T follicular helper cell (primary cell): ENCODE measurements at regions not wholly inside any gene's neighbourhood (a gene's known extent, or its start where the extent isn't known, plus 50 kb on each side); places are given as distances from the start of the nearest gene placed in this dataset.
"Not testable (repeated sequence)": the region's sequence is repeated elsewhere in the genome, so short reads cannot be mapped to it uniquely, and the experiment has no call there.

Source experiments
- DNase-seq: peaks from one replicate; pipeline ENCODE4 v3.0.0-alpha.2; 2020; ENCODE audit warnings: low read depth

DNA sequence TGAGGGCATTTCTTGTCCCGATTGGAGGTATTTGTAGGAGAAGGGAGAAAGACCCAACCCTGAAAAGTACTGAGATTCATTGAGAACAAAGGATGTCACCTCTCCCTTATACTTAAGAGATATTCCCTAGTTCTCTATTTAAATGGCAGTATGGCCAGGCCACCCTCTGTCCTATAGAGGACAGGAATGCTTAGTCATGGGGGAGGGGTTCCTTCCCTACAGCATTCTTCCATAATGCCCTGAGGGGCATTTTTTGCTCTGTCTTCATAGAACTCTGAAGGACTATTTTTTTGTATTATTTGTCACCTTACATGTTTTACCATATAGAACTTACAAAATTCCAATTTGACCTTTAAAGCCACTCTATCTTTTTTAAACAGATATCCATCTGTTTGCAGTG lies 176.3 kb downstream of the TMEM161B start:
- DNase-seq, result no peak

- no peak for DNase-seq
Observed at GRCh38 chr5:88090506-88090905, 178.1 kb downstream of the TMEM161B start.

GRCh38 chr5:88089719-88090390 lies 178.8 kb downstream of the TMEM161B start:
- no peak for DNase-seq

GRCh38 chr5:88085462-88085861 lies 183.2 kb downstream of the TMEM161B start:
- no peak for DNase-seq

GRCh38 chr5:88081877-88082276 lies 186.8 kb downstream of the TMEM161B start:
- no peak for DNase-seq

GRCh38 chr5:88063813-88064212 lies 204.8 kb downstream of the TMEM161B start:
- no peak for DNase-seq

- no peak for DNase-seq
Observed at GRCh38 chr5:88060194-88060593, 208.5 kb downstream of the TMEM161B start.

- DNase-seq, result no peak
Observed at GRCh38 chr5:88058625-88059024, 210.0 kb downstream of the TMEM161B start.

- DNase-seq, result not testable (repeated sequence)
Observed at GRCh38 chr5:88052468-88052867, 216.2 kb downstream of the TMEM161B start.

- DNase-seq, result no peak
Observed at GRCh38 chr5:88051148-88051547, 217.5 kb downstream of the TMEM161B start.

- DNase-seq, result no peak
Observed at GRCh38 chr5:88049737-88050136, 218.9 kb downstream of the TMEM161B start.

DNA sequence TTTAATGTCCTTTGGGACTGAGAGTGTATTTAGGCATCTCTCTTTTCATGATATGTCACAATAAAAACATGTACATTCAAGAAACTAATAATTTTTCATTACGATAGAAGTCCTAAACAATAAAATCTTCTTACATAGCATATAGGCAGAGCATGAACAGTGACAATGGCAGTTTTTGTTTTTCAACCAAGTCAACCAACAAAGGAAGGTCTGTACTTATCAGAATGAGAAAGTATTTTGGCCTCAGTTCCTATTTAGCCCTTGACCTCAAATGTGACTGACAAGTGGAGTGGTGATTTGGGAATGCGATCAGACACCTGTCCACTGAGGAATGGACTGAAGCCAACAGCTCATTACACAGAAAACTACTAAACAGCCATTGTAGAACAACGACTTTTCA lies 219.5 kb downstream of the TMEM161B start:
- DNase-seq, result no peak

- DNase-seq, result no peak
Observed at GRCh38 chr5:88045931-88046461, 222.6 kb downstream of the TMEM161B start.

- DNase-seq, result no peak
Observed at GRCh38 chr5:88045165-88045564, 223.5 kb downstream of the TMEM161B start.

DNA sequence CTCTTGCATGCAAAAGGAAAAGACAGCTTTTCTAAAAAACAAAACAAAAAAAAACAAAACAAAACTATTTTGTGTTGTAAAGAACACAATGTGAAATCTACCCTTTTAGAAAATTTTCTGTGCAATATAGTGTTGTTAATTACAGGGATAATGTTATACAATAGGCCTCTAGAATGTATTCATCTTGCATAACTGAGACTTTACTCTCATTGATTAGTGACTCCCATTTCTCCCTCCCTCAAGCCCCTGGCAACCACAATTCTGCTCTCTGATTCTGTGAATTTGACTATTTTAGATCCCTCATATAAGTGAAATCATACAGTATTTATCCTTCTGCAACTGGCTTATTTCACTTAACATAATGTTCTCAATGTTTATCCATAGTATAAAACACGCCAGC lies 234.1 kb downstream of the TMEM161B start:
- DNase-seq, result no peak

DNA sequence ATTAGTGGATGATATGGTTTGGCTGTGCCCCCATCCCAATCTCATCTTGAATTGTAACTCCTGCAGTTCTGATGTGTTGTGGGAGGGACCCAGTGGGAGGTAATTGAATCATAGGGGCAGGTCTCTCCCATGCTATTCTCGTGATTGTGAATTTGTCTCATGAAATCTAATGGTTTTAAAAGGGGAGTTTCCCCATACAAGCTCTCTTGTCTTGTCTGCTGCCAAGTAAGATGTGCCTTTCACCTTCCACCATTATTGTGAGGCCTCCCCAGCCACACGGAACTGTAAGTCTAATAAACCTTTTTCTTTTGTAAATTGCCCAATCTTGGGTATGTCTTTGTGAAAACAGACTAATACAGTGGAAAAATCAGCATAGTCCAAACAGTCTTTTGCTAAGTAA lies 235.5 kb downstream of the TMEM161B start:
- no peak for DNase-seq

DNA sequence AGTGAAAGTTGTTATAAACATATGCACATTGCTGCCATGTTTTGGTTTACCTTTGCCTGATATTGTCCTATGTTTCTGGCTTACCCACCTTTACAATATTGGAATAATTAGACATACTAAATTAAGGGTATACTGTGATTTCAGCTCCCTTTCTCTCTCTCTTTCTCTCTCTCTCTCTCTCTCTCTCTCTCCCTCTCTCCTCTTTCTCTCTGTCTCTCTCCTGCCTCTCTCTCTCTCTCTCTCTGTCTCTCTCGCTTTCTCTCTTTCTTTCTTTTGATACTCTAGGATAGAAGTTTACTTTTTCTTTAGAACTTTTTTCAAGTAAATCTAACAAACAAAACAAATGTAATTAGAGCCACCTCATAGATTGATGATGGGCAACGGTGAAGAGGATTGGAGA lies 239.6 kb downstream of the TMEM161B start:
- no peak for DNase-seq

GRCh38 chr5:88021141-88021540 lies 247.5 kb downstream of the TMEM161B start:
- DNase-seq, result no peak

GRCh38 chr5:88014984-88015383 lies 253.7 kb downstream of the TMEM161B start:
- DNase-seq, result not testable (repeated sequence)

DNA sequence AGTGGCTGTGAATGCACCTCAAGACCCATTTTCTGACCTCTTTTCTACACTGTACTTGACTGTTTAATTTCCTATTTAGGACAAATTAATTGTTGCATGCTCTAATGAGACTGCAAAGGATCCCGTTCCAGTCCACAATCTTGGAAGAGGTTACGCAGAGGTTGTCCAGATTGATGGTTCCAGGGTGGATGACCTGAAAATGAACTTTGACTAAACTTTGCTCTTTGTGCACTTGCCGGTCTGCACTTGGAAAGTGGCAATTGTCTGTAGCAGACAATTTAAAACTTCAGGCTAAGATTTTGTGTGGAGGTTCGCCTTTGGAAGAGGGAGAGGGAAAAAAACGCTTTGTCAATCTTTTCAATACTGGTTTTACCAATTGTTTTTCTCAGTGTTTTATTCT lies 267.8 kb downstream of the TMEM161B start:
- no peak for DNase-seq

- DNase-seq, result no peak
Observed at GRCh38 chr5:87997662-87998061, 271.0 kb downstream of the TMEM161B start.

- no peak for DNase-seq
Observed at GRCh38 chr5:87966213-87966612, 302.4 kb downstream of the TMEM161B start.

- DNase-seq, result no peak
Observed at GRCh38 chr5:87954121-87954520, 314.5 kb downstream of the TMEM161B start.

DNA sequence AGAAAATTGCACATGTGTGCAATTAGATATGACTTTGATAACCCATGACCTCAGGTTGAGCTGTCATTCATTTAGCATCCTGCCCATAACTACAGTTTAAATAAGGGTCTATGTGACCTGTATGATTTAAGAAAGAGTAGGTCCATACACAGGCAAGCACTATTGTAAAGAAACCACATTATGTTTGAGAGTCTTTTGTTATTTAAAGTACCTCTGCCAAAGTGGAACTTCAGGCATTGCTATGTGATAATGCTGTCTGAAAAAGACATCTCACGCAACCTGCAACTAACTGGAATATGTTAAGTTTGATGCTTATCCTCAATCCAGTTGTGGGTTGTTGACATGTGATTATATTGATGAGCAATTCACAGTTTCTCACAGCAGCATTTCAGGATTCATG lies 317.0 kb downstream of the TMEM161B start:
- no peak for DNase-seq
